ENCODE measurements at regions not wholly inside any gene's neighbourhood (a gene's known extent, or its start where the extent isn't known, plus 50 kb on each side); places are given as distances from the start of the nearest gene placed in this dataset.

DNA sequence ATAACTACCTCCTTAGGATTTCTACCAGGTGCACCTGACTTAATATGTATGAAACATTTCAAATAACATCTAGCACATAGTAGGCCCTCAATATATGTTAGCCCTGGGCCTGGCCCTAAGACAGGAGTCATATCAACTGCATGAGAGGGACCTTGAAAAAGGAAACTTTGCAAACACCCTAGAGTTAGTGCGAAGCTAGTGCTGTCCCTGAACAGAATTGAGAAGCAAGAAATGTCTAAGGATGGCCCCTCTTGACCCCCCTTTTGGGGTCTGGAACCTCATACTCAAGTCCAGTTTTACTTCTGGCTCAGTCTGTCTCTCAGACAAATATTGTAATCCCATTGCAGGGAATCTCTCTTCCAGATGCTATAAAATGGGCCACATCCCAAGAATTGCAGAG is 80.5 kb downstream of the CBLN1 start:
- TF ChIP-seq, protein P1, sequence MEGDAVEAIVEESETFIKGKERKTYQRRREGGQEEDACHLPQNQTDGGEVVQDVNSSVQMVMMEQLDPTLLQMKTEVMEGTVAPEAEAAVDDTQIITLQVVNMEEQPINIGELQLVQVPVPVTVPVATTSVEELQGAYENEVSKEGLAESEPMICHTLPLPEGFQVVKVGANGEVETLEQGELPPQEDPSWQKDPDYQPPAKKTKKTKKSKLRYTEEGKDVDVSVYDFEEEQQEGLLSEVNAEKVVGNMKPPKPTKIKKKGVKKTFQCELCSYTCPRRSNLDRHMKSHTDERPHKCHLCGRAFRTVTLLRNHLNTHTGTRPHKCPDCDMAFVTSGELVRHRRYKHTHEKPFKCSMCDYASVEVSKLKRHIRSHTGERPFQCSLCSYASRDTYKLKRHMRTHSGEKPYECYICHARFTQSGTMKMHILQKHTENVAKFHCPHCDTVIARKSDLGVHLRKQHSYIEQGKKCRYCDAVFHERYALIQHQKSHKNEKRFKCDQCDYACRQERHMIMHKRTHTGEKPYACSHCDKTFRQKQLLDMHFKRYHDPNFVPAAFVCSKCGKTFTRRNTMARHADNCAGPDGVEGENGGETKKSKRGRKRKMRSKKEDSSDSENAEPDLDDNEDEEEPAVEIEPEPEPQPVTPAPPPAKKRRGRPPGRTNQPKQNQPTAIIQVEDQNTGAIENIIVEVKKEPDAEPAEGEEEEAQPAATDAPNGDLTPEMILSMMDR (IDR thresholded peaks at IDR 0.05), result no peak
- no peak for TF ChIP-seq POLR2A (IDR thresholded peaks at IDR 0.05)
